C4-2B (cell line): ENCODE measurements at regions not wholly inside any gene's neighbourhood (a gene's known extent, or its start where the extent isn't known, plus 50 kb on each side); places are given as distances from the start of the nearest gene placed in this dataset.
"Not testable (repeated sequence)": the region's sequence is repeated elsewhere in the genome, so short reads cannot be mapped to it uniquely, and the experiment has no call there.

Experiments used
- H3K27ac ChIP-seq: fragments of 450-650 bp; 2 replicates; pipeline ENCODE4 v1.5.1; 2017
- CTCF ChIP-seq: fragments of 450-650 bp; conservative IDR thresholded peaks from 2 replicates; pipeline ENCODE4 v1.5.1; 2017; ENCODE audit warnings: mild to moderate bottlenecking
- ZFX ChIP-seq: fragments of 450-650 bp; IDR thresholded peaks from 2 replicates; pipeline ENCODE4 v1.6.1; 2017

DNA sequence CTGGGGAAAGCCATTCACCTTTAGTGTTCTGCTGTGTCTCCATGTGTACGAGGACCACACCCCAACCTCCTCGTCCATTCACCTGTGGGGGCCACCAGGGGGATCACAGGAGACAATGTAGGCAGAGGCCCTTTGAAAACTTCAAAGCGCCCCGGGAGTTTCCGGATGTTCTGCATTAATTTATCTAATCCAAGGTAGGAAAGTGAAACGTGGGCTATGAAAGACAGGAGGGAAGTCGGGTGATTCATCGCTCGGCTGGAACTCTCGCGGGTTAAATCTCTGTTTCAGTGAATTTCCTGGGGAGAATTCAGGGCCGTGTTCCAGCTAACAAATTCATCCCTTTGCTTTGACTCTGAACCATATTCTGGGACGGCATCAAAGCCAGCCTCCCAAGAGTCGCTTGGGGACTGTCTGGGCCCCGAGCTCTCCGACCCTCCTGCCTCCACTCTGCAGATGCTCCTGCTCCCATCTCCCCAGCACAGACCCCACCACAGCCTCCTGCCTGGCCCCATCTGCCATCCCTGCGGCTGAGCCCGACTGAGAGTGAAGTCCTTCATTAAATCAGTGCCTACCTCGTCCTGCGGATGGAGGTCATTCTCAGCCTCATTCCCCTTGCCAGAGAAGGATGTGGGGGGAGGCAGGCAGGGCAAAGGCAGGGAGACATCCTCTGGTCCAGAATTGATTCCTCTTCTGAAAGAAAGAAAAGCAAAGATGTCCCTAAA is 114.1 kb upstream of the CARD11 start:
- no peak for TF ChIP-seq ZFX
- TF ChIP-seq CTCF, result no peak
- H3K27ac ChIP-seq, result no peak overlapping the region

GRCh38 chr7:3158341-3158760 is 114.7 kb upstream of the CARD11 start:
- H3K27ac ChIP-seq, result no peak overlapping the region
- TF ChIP-seq ZFX (no peak), CTCF (no peak)

DNA sequence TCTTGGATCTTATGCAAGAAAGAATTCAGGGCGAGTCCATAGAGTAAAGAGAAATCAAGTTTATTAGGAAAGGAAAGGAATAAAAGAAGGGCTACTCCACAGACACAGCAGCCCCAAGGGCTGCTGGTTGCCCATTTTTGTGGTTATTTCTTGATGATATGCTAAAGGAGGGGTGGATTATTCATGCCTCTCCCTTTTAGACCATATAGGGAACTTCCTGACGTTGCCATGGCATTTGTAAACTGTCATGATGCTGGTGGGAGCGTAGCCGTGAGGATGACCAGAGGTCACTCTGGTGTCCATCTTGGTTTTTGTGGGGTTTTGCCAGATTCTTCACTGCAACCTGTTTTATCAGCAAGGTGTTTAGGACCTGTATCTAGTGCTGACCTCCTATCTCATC is 115.4 kb upstream of the CARD11 start:
- TF ChIP-seq ZFX (no peak), CTCF (no peak)
- H3K27ac ChIP-seq, result no peak overlapping the region

GRCh38 chr7:3159445-3159844 is 115.8 kb upstream of the CARD11 start:
- no peak for TF ChIP-seq CTCF
- no peak for TF ChIP-seq ZFX

DNA sequence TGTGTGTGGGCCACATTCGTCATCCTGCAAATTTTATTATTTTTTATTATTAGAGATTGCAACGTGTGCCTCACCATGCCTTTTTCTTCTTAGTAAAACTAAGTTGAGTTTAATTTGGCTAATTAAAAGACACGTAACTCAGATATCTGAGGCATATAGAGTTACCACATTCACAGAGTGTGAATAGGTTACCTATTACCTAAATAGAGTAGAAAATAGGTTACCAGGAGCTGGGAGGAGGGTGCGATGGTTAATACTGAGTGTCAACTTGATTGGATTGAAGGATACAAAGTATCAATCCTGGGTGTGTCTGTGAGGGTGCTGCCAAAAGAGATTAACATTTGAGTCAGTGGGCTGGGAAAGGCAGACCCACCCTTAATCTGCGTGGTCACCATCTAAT is 116.3 kb upstream of the CARD11 start:
- not testable (repeated sequence) for H3K27ac ChIP-seq

More at GRCh38 chr7:3159445-3159844, 115.8 kb upstream of the CARD11 start:
- no peak overlapping the region for H3K27ac ChIP-seq

DNA sequence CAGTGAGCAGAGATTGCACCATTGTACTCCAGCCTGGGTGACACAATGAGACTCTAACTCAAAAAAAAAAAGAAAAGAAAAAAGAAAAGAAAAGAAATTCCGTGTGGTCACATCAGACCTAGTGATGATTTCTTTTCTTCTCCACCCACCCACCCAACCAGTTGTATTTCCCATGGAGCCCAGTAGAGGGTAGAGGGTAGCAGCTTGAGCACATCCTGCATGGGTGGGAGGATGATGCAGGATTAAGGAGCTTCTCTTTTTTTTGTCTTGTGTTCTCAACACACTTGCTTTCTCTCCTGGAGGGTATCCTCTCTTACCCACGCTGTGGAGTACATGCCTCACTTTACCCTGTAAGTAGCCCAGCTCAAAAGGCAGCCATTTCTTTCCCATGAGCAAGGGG is 118.6 kb upstream of the CARD11 start:
- H3K27ac ChIP-seq, result no peak overlapping the region
- TF ChIP-seq ZFX (no peak), CTCF (no peak)

GRCh38 chr7:3162798-3163197 is 119.1 kb upstream of the CARD11 start:
- H3K27ac ChIP-seq, result not testable (repeated sequence)

DNA sequence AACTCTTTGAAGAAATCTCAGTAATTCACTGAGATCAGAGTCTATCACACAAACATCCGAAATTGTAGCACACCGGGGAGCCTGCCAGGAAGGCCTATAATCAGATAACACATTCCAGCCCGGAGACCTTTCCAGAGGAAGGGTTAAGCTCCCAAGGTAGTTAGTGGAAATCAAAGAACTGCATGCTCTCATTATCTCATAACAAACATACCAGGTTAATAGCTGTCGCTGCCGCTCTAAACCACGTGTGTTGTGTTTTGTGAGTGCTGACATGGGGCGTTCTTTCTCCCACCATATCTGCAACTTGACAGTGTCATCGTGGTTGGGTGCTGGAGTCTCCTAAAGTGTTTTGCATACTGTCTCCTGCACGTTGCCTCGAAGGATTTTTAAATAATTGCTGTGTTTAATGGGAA is 120.7 kb upstream of the CARD11 start:
- TF ChIP-seq ZFX (no peak), CTCF (no peak)
- H3K27ac ChIP-seq, result no peak overlapping the region
